HCT116 (cell line): ENCODE measurements at regions not wholly inside any gene's neighbourhood (a gene's known extent, or its start where the extent isn't known, plus 50 kb on each side); places are given as distances from the start of the nearest gene placed in this dataset.

ENCODE experiments used
- ATAC-seq: fragments of 200-7000 bp; cut with Tn5 transposase; 2 replicates; pipeline ENCODE4 v1.9.1; 2020; ENCODE audit warnings: mild to moderate bottlenecking, moderate library complexity
- BruUV-seq: library from RNA; stranded (reverse); fragments of 400-500 nt; replicated peaks from 2 replicates; lab custom pipeline; 2021; lab: Mats Ljungman, UMichigan
- CTCF ChIA-PET: fragments of 300-600 bp; sonication (Branson Sonifier 250); formaldehyde crosslinking; loops from one replicate; lab custom pipeline; 2021; ENCODE audit warnings: antibody characterized with exemption; lab: Charles Lee
- POLR2A ChIA-PET: fragments of 300-600, 350-600 bp; sonication (Branson Sonifier 250); formaldehyde crosslinking; loops from one replicate; lab custom pipeline; 2021; ENCODE audit warnings: antibody characterized with exemption; lab: Charles Lee
- RAD21 ChIA-PET, 2 experiments: fragments of 300-600 bp; sonication (Branson Sonifier 250); formaldehyde crosslinking; loops; one replicate each; lab custom pipeline; 2023; ENCODE audit warnings: low total read pairs in 2 of 2; ENCODE audit not compliant: uncharacterized antibody in 2 of 2, unreplicated experiment in 2 of 2, low non-redundant PET in 1 of 2; lab: Charles Lee
- DNase-seq: peaks from one replicate; pipeline ENCODE4 v3.0.0-alpha.2; 2010; ENCODE audit warnings: low read depth, low spot score
- H2AFZ ChIP-seq: fragments of 200-600 bp; shearing (Covaris generic), sonication (generic); 2 replicates; pipeline ENCODE4 v1.6.1; 2017; ENCODE audit warnings: low read depth, mixed run types, mixed read lengths, antibody characterized with exemption, low read length; ENCODE audit not compliant: poor library complexity, severe bottlenecking
- H3K27ac ChIP-seq: 2 replicates; pipeline ENCODE4 v1.5.1; 2012; ENCODE audit warnings: low read depth, low read length
- H3K27me3 ChIP-seq: fragments of 200-600 bp; sonication (generic); 2 replicates; pipeline ENCODE4 v1.6.1; 2016; ENCODE audit warnings: mixed run types, low read length, mixed read lengths; ENCODE audit not compliant: insufficient read depth
- H3K36me3 ChIP-seq, 2 experiments: fragments of 200-500 bp in 1 of 2; fragments of 200-600 bp in 1 of 2; sonication (Bioruptor generic) in 1 of 2; sonication (generic) in 1 of 2; 2 replicates each; pipeline versions ENCODE4 v1.5.1 to v1.6.1; 2014 to 2016; ENCODE audit warnings: low read length in 2 of 2, inconsistent platforms in 1 of 2, mixed read lengths in 1 of 2, mixed run types in 1 of 2; ENCODE audit not compliant: insufficient read depth in 2 of 2, control insufficient read depth in 1 of 2
- H3K4me1 ChIP-seq, 2 experiments: fragments of 200-600 bp in 1 of 2; sonication (generic) in 1 of 2; 2 replicates each; pipeline versions ENCODE4 v1.5.1 to v1.6.1; 2012 to 2017; ENCODE audit warnings: low read length in 2 of 2, inconsistent platforms in 1 of 2, mild to moderate bottlenecking in 1 of 2, mixed read lengths in 1 of 2, mixed run types in 1 of 2, moderate library complexity in 1 of 2; ENCODE audit not compliant: insufficient read depth in 2 of 2, control insufficient read depth in 1 of 2
- H3K4me2 ChIP-seq: fragments of 200-600 bp; sonication (generic); 2 replicates; pipeline ENCODE4 v1.6.1; 2017; ENCODE audit warnings: mixed run types, low read length, mixed read lengths
- H3K4me3 ChIP-seq, 2 experiments: fragments of 200-600 bp in 1 of 2; sonication (generic) in 1 of 2; replicated peaks in 1 of 2; 2 replicates each; pipeline ENCODE4 v1.5.1; 2011 to 2016; ENCODE audit warnings: low read length in 2 of 2, control low read depth in 1 of 2, low read depth in 1 of 2, mild to moderate bottlenecking in 1 of 2, mixed read lengths in 1 of 2, mixed run types in 1 of 2
- H3K79me2 ChIP-seq: fragments of 200-600 bp; sonication (generic); 2 replicates; pipeline ENCODE4 v1.6.1; 2017; ENCODE audit warnings: mild to moderate bottlenecking, mixed run types, low read length, moderate library complexity, mixed read lengths; ENCODE audit not compliant: insufficient read depth
- H3K9ac ChIP-seq: fragments of 200-600 bp; sonication (generic); 2 replicates; pipeline ENCODE4 v1.6.1; 2016; ENCODE audit warnings: low read length, mixed read lengths
- H3K9me2 ChIP-seq: fragments of 200-600 bp; sonication (generic), shearing (Covaris generic); 2 replicates; pipeline ENCODE4 v1.6.1; 2017; ENCODE audit warnings: mixed run types, mild to moderate bottlenecking, moderate library complexity; ENCODE audit not compliant: insufficient read depth
- H3K9me3 ChIP-seq, 2 experiments: fragments of 200-500 bp in 1 of 2; fragments of 200-600 bp in 1 of 2; sonication (Bioruptor generic) in 1 of 2; sonication (generic) in 1 of 2; 2 replicates each; pipeline ENCODE4 v1.6.1; 2014 to 2017; ENCODE audit warnings: low read length in 2 of 2, mixed read lengths in 2 of 2, inconsistent platforms in 1 of 2, low read depth in 1 of 2, mild to moderate bottlenecking in 1 of 2, mixed run types in 1 of 2, moderate library complexity in 1 of 2; ENCODE audit not compliant: control insufficient read depth in 1 of 2, insufficient read depth in 1 of 2
- H4K20me1 ChIP-seq: fragments of 200-600 bp; sonication (generic), shearing (Covaris generic); 2 replicates; pipeline ENCODE4 v1.6.1; 2017; ENCODE audit warnings: mixed run types, mild to moderate bottlenecking, moderate library complexity; ENCODE audit not compliant: insufficient read depth
- POLR2A ChIP-seq: IDR thresholded peaks from 2 replicates; pipeline ENCODE4 v1.7.0; 2011; ENCODE audit warnings: borderline replicate concordance; ENCODE audit not compliant: insufficient read depth, insufficient read length; ENCODE audit errors: extremely low read depth
- POLR2AphosphoS5 ChIP-seq: IDR thresholded peaks from 2 replicates; pipeline ENCODE4 v1.6.1; 2011; ENCODE audit warnings: mild to moderate bottlenecking, low read depth, low read length, moderate library complexity
- SIN3A ChIP-seq: IDR thresholded peaks from 2 replicates; pipeline ENCODE4 v1.6.1; 2012; ENCODE audit warnings: low read depth
- SP1 ChIP-seq: IDR thresholded peaks from 2 replicates; pipeline ENCODE4 v1.6.1; 2012; ENCODE audit warnings: low read depth
- ZFX ChIP-seq: fragments of 450-650 bp; IDR thresholded peaks from 2 replicates; pipeline ENCODE4 v1.6.1; 2017
- ZNF274 ChIP-seq: fragments of 200-500 bp; sonication (Bioruptor generic); IDR thresholded peaks from 2 replicates; pipeline ENCODE4 v1.6.1; 2014; ENCODE audit warnings: mild to moderate bottlenecking, low read depth, low read length, inconsistent platforms
- intact Hi-C: fragments of 100-400 bp; cut with micrococcal nuclease; formaldehyde crosslinking; loops from 2 replicates; pipeline ENCODE4 v1.10.0; 2022
- TF ChIP-seq, protein P1 (sequence below): IDR thresholded peaks from 2 replicates; pipeline ENCODE4 v1.6.1; 2011; ENCODE audit warnings: mild to moderate bottlenecking, low read length, moderate library complexity; ENCODE audit not compliant: insufficient replicate concordance; ENCODE audit errors: extremely low read depth
- TF ChIP-seq, protein P2 (sequence below): IDR thresholded peaks from 2 replicates; pipeline ENCODE4 v1.6.1; 2012

GRCh38 chr17:71793518-71793917 is 327.3 kb upstream of the SOX9 start (continued):
- TF ChIP-seq ZNF274 (no peak), POLR2A (no peak)

GRCh38 chr17:71798701-71799100 is 322.1 kb upstream of the SOX9 start:
- H3K4me1 ChIP-seq = no peaks in the 10 kb centered on the region
- ATAC-seq (no peak), DNase-seq (no peak)
- H3K9me2 ChIP-seq = no peaks in the 10 kb centered on the region
- H4K20me1 ChIP-seq = no peaks in the 10 kb centered on the region
- H3K9me3 ChIP-seq = no peaks in the 10 kb centered on the region
- H3K79me2 ChIP-seq = no peaks in the 10 kb centered on the region
- no peak overlapping the region for H3K4me3 ChIP-seq
- no peak overlapping the region for H3K9ac ChIP-seq
- H2AFZ ChIP-seq = no peak overlapping the region
- no peaks in the 10 kb centered on the region for H3K27me3 ChIP-seq
- no peak overlapping the region for H3K27ac ChIP-seq
- BruUV-seq = no TSS peak
- intact Hi-C loops = no loop called here
- H3K4me2 ChIP-seq = no peak overlapping the region
- H3K36me3 ChIP-seq = no peaks in the 10 kb centered on the region
- ChIA-PET CTCF (no interaction called here), POLR2A (no interaction called here), RAD21 (no interaction called here)
- TF ChIP-seq SIN3A (no peak), ZFX (no peak), SP1 (no peak), POLR2AphosphoS5 (no peak)
- TF ChIP-seq, protein P1, sequence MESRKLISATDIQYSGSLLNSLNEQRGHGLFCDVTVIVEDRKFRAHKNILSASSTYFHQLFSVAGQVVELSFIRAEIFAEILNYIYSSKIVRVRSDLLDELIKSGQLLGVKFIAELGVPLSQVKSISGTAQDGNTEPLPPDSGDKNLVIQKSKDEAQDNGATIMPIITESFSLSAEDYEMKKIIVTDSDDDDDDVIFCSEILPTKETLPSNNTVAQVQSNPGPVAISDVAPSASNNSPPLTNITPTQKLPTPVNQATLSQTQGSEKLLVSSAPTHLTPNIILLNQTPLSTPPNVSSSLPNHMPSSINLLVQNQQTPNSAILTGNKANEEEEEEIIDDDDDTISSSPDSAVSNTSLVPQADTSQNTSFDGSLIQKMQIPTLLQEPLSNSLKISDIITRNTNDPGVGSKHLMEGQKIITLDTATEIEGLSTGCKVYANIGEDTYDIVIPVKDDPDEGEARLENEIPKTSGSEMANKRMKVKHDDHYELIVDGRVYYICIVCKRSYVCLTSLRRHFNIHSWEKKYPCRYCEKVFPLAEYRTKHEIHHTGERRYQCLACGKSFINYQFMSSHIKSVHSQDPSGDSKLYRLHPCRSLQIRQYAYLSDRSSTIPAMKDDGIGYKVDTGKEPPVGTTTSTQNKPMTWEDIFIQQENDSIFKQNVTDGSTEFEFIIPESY = no peak
- TF ChIP-seq, protein P2, sequence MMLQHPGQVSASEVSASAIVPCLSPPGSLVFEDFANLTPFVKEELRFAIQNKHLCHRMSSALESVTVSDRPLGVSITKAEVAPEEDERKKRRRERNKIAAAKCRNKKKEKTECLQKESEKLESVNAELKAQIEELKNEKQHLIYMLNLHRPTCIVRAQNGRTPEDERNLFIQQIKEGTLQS = no peak
